B cell (primary cell): ENCODE measurements at regions not wholly inside any gene's neighbourhood (a gene's known extent, or its start where the extent isn't known, plus 50 kb on each side); places are given as distances from the start of the nearest gene placed in this dataset.

Experiments used
- ATAC-seq: fragments of 200-7000 bp; cut with Tn5 transposase; one replicate; pipeline ENCODE4 v1.10.0; 2021; ENCODE audit warnings: low read depth, mild to moderate bottlenecking, moderate number of reproducible peaks, moderate library complexity
- CTCF ChIA-PET: fragments of 350-600 bp; sonication (Branson Sonifier 250); formaldehyde crosslinking; loops from one replicate; lab custom pipeline; 2021; ENCODE audit warnings: antibody characterized with exemption, inconsistent platforms; lab: Charles Lee
- POLR2A ChIA-PET: fragments of 350-600 bp; sonication (Branson Sonifier 250); formaldehyde crosslinking; loops from one replicate; lab custom pipeline; 2021; ENCODE audit warnings: antibody characterized with exemption; lab: Charles Lee
- DNase-seq: peaks from one replicate; pipeline ENCODE4 v3.0.0; 2013
- H2AFZ ChIP-seq: 2 replicates; pipeline ENCODE4 v1.6.1; 2012; ENCODE audit warnings: mild to moderate bottlenecking, low read depth, low read length; ENCODE audit not compliant: insufficient read depth, poor library complexity, severe bottlenecking
- H3K27ac ChIP-seq, 2 donors: 1 replicate in 1 of 2; 2 replicates in 1 of 2; pipeline ENCODE4 v1.5.1; 2012 to 2013; ENCODE audit warnings: low read length in 2 of 2, mild to moderate bottlenecking in 2 of 2, moderate library complexity in 1 of 2
- H3K27me3 ChIP-seq, 4 experiments: fragments of 200-600 bp in 1 of 4; sonication (generic) in 1 of 4; replicated peaks in 1 of 4; 1 replicate in 2 of 4; 2 replicates in 2 of 4; pipeline versions ENCODE4 v1.6.1 to v1.7.0; 2013 to 2016; ENCODE audit warnings: low read length in 3 of 4, mild to moderate bottlenecking in 2 of 4, mixed read lengths in 1 of 4, moderate library complexity in 1 of 4; ENCODE audit not compliant: insufficient read depth in 4 of 4, control insufficient read depth in 3 of 4; ENCODE audit errors: control extremely low read depth in 1 of 4
- H3K36me3 ChIP-seq, 2 experiments: replicated peaks in 1 of 2; 1 replicate in 1 of 2; 2 replicates in 1 of 2; pipeline versions ENCODE4 v1.6.1 to v1.7.1; 2013; ENCODE audit warnings: low read length in 1 of 2; ENCODE audit not compliant: insufficient read depth in 2 of 2, control insufficient read depth in 1 of 2; ENCODE audit errors: control extremely low read depth in 1 of 2, extremely low read depth in 1 of 2
- H3K4me1 ChIP-seq, 2 donors: fragments of 200-600 bp in 1 of 2; sonication (generic) in 1 of 2; 1 replicate in 1 of 2; 2 replicates in 1 of 2; pipeline versions ENCODE4 v1.5.1 to v1.6.1; 2013 to 2017; ENCODE audit warnings: low read length in 2 of 2; ENCODE audit not compliant: control insufficient read depth in 2 of 2, insufficient read depth in 2 of 2
- H3K4me2 ChIP-seq: replicated peaks from 2 replicates; pipeline ENCODE3; 2012; ENCODE audit warnings: mild to moderate bottlenecking, low read depth, low read length; ENCODE audit not compliant: poor library complexity, severe bottlenecking
- H3K4me3 ChIP-seq, 5 experiments: fragments of 200-600 bp in 1 of 5; sonication (generic) in 1 of 5; 1 replicate in 3 of 5; 2 replicates in 2 of 5; pipeline versions ENCODE4 v1.5.1 to v1.7.0; 2011 to 2016; ENCODE audit warnings: low read length in 4 of 5, mild to moderate bottlenecking in 4 of 5, low read depth in 2 of 5, control low read depth in 1 of 5, moderate library complexity in 1 of 5; ENCODE audit not compliant: insufficient read depth in 1 of 5; ENCODE audit errors: control extremely low read depth in 1 of 5, extremely low read depth in 1 of 5
- H3K79me2 ChIP-seq: fragments of 200-600 bp; sonication (generic); one replicate; pipeline ENCODE4 v1.6.0; 2016; ENCODE audit warnings: low read length; ENCODE audit not compliant: control insufficient read depth, insufficient read depth
- H3K9ac ChIP-seq: fragments of 200-600 bp; sonication (generic); 2 replicates; pipeline ENCODE4 v1.6.1; 2017; ENCODE audit warnings: mild to moderate bottlenecking, low read length, moderate library complexity
- H3K9me3 ChIP-seq, 3 donors: one replicate each; pipeline versions ENCODE4 v1.6.1 to v1.7.1; 2013; ENCODE audit warnings: low read length in 2 of 3; ENCODE audit not compliant: control insufficient read depth in 2 of 3, insufficient read depth in 1 of 3; ENCODE audit errors: control extremely low read depth in 1 of 3
- H4K20me1 ChIP-seq: 2 replicates; pipeline ENCODE4 v1.6.0; 2012; ENCODE audit warnings: mild to moderate bottlenecking, low read length; ENCODE audit not compliant: insufficient read depth, control insufficient read depth, poor library complexity, severe bottlenecking
- H3K27ac Mint-ChIP-seq: one replicate; pipeline ENCODE4 v1.8.0; 2021; ENCODE audit warnings: mixed read lengths
- H3K27me3 Mint-ChIP-seq: one replicate; pipeline ENCODE4 v1.8.0; 2021; ENCODE audit warnings: mixed read lengths
- H3K4me1 Mint-ChIP-seq: one replicate; pipeline ENCODE4 v1.8.0; 2021; ENCODE audit warnings: mixed read lengths
- H3K4me3 Mint-ChIP-seq: one replicate; pipeline ENCODE4 v1.8.0; 2021; ENCODE audit warnings: mixed read lengths
- H3K9me3 Mint-ChIP-seq: one replicate; pipeline ENCODE4 v1.8.0; 2022; ENCODE audit warnings: mixed read lengths; ENCODE audit not compliant: insufficient read depth
- CTCF ChIP-seq: fragments of 200-600 bp; IDR thresholded peaks from one replicate; pipeline ENCODE4 v1.8.0; 2022; ENCODE audit warnings: antibody characterized with exemption, mild to moderate bottlenecking
- EZH2 ChIP-seq: IDR thresholded peaks from 2 replicates; pipeline ENCODE4 v1.6.1; 2012; ENCODE audit warnings: borderline replicate concordance, low read depth, mild to moderate bottlenecking, moderate library complexity, low read length; ENCODE audit not compliant: insufficient read depth, poor library complexity, severe bottlenecking
- WGBS: methylation state at CpG from one replicate; pipeline ENCODE4 v1.1.5; 2013; ENCODE audit warnings: missing lambda C conversion rate; ENCODE audit not compliant: insufficient coverage; 5-methylcytosine and 5-hydroxymethylcytosine counted together
- intact Hi-C: fragments of 100-400 bp; cut with micrococcal nuclease; formaldehyde crosslinking; loops from one replicate; pipeline ENCODE4 v1.10.0; 2022

DNA sequence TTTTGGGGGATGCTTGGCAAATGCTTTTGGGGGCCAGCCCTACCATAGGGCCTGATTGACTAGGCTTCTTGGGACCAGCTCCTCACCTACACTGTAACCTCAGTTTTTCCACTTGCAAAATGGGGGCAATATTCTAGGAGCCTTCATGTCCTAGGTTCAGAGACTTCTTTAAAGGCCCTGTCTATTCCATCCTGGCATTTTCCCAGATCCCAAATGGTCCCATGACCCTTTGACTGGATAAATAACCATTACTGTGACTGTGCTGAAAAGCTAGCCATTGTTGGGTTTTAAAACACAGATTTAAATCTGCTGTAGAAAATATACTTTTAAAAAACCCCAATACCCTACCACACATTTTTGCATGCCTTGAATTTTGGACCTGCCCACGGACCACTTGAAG, 149.8 kb downstream of the EFNB1 start:
- ChIA-PET CTCF (no interaction called here), POLR2A (no interaction called here)
- Mint-ChIP-seq H3K9me3 (no peaks in the 10 kb centered on the region), H3K4me1 (no peaks in the 10 kb centered on the region), H3K27me3 (no peaks in the 10 kb centered on the region), H3K4me3 (no peak overlapping the region), H3K27ac (no peak overlapping the region)
- no peaks in the 10 kb centered on the region for H3K9me3 ChIP-seq
- H3K79me2 ChIP-seq, result no peaks in the 10 kb centered on the region
- no peaks in the 10 kb centered on the region for H3K4me1 ChIP-seq
- no peak for DNase-seq
- no peak for ATAC-seq
- WGBS, result no CpG with 5 or more reads among the region's 1 CpG
- TF ChIP-seq CTCF (no peak), EZH2 (no peak)
- H3K36me3 ChIP-seq, result no peaks in the 10 kb centered on the region
- H3K27me3 ChIP-seq, result no peaks in the 10 kb centered on the region
- no peak overlapping the region for H3K9ac ChIP-seq
- no peak overlapping the region for H2AFZ ChIP-seq
- no peaks in the 10 kb centered on the region for H4K20me1 ChIP-seq
- H3K4me2 ChIP-seq, result no peak overlapping the region
- H3K27ac ChIP-seq, result no peak overlapping the region
- intact Hi-C loops, result no loop called here
- no peak overlapping the region for H3K4me3 ChIP-seq

- Histone ChIP-seq H3K27me3 (no peaks in the 10 kb centered on the region), H3K4me3 (no peak overlapping the region), H3K9me3 (no peaks in the 10 kb centered on the region), H3K9ac (no peak overlapping the region), H3K27ac (no peak overlapping the region), H3K79me2 (no peaks in the 10 kb centered on the region), H2AFZ (no peak overlapping the region), H3K4me1 (no peaks in the 10 kb centered on the region), H3K4me2 (no peak overlapping the region), H3K36me3 (no peaks in the 10 kb centered on the region), H4K20me1 (no peaks in the 10 kb centered on the region)
- H3K27ac Mint-ChIP-seq, result no peak overlapping the region
- H3K4me3 Mint-ChIP-seq, result no peak overlapping the region
- ChIA-PET CTCF (no interaction called here), POLR2A (no interaction called here)
- H3K9me3 Mint-ChIP-seq, result no peaks in the 10 kb centered on the region
- intact Hi-C loops, result no loop called here
- DNase-seq (no peak), ATAC-seq (no peak)
- WGBS, result no CpG with 5 or more reads among the region's 7 CpGs
- no peaks in the 10 kb centered on the region for H3K4me1 Mint-ChIP-seq
- TF ChIP-seq CTCF (no peak), EZH2 (no peak)
- no peaks in the 10 kb centered on the region for H3K27me3 Mint-ChIP-seq
These were observed 149.4 kb downstream of the EFNB1 start for GRCh38 chrX:68978255-68978654.
